IMR-90 (cell line): ENCODE measurements at regions not wholly inside any gene's neighbourhood (a gene's known extent, or its start where the extent isn't known, plus 50 kb on each side); places are given as distances from the start of the nearest gene placed in this dataset.

Source experiments
- ATAC-seq: fragments of 200-7000 bp; cut with Tn5 transposase; 2 replicates; pipeline ENCODE4 v1.9.1; 2020; ENCODE audit warnings: low read depth, mild to moderate bottlenecking, moderate library complexity
- BruUV-seq: library from RNA; stranded (reverse); fragments of 400-500 nt; replicated peaks from 2 replicates; lab custom pipeline; 2021; lab: Mats Ljungman, UMichigan
- CTCF ChIA-PET: fragments of 300-600 bp; formaldehyde crosslinking; extraction: SDS; loops from one replicate; lab custom pipeline; 2021; ENCODE audit warnings: antibody characterized with exemption; lab: Yijun Ruan, JAX
- POLR2A ChIA-PET: fragments of 300-600 bp; sonication (Branson Sonifier 250); formaldehyde crosslinking; loops from one replicate; lab custom pipeline; 2022; ENCODE audit warnings: antibody characterized with exemption; ENCODE audit not compliant: unreplicated experiment; lab: Charles Lee
- DNase-seq: peaks from one replicate; pipeline ENCODE4 v3.0.0; 2013
- H2AFZ ChIP-seq: replicated peaks from 2 replicates; pipeline ENCODE3; 2013; ENCODE audit warnings: low read length, mild to moderate bottlenecking; ENCODE audit not compliant: poor library complexity
- H2AK5ac ChIP-seq: 2 replicates; pipeline ENCODE4 v1.6.1; 2013; ENCODE audit warnings: low read depth, low read length, inconsistent platforms
- H2AK9ac ChIP-seq: replicated peaks from 2 replicates; pipeline ENCODE3; 2013; ENCODE audit warnings: mild to moderate bottlenecking, low read depth, low read length, moderate library complexity; ENCODE audit not compliant: poor library complexity
- H2BK120ac ChIP-seq: 2 replicates; pipeline ENCODE4 v1.6.1; 2013; ENCODE audit warnings: low read depth, low read length, inconsistent platforms
- H2BK15ac ChIP-seq: 3 replicates; pipeline ENCODE4 v1.6.1; 2013; ENCODE audit warnings: low read depth, low read length, inconsistent platforms
- H2BK20ac ChIP-seq: 2 replicates; pipeline ENCODE4 v1.6.1; 2013; ENCODE audit warnings: low read depth, mild to moderate bottlenecking, inconsistent platforms, low read length, moderate library complexity
- H2BK5ac ChIP-seq: 2 replicates; pipeline ENCODE4 v1.6.1; 2013; ENCODE audit warnings: mild to moderate bottlenecking, low read depth, low read length, inconsistent platforms; ENCODE audit not compliant: poor library complexity, severe bottlenecking
- H3K14ac ChIP-seq: replicated peaks from 2 replicates; pipeline ENCODE4 v1.6.1; 2013; ENCODE audit warnings: low read depth, low read length, inconsistent platforms
- H3K18ac ChIP-seq: 2 replicates; pipeline ENCODE4 v1.6.1; 2013; ENCODE audit warnings: low read depth, low read length, control low read depth
- H3K23ac ChIP-seq: 2 replicates; pipeline ENCODE4 v1.6.1; 2013; ENCODE audit warnings: low read depth, low read length, inconsistent platforms
- H3K27ac ChIP-seq: 2 replicates; pipeline ENCODE4 v1.5.1; 2013; ENCODE audit warnings: mild to moderate bottlenecking, control low read depth, low read length; ENCODE audit not compliant: insufficient read depth
- H3K27me3 ChIP-seq: 2 replicates; pipeline ENCODE4 v1.6.1; 2013; ENCODE audit warnings: low read length; ENCODE audit not compliant: control insufficient read depth, insufficient read depth
- H3K36me3 ChIP-seq: 2 replicates; pipeline ENCODE4 v1.6.1; 2013; ENCODE audit warnings: low read length, mixed read lengths; ENCODE audit not compliant: control insufficient read depth, insufficient read depth
- H3K4ac ChIP-seq: 2 replicates; pipeline ENCODE4 v1.6.1; 2013; ENCODE audit warnings: low read depth, low read length, inconsistent platforms
- H3K4me1 ChIP-seq: 2 replicates; pipeline ENCODE4 v1.6.1; 2013; ENCODE audit warnings: low read length, mixed read lengths; ENCODE audit not compliant: control insufficient read depth, insufficient read depth
- H3K4me2 ChIP-seq: 2 replicates; pipeline ENCODE4 v1.6.1; 2013; ENCODE audit warnings: low read depth, mild to moderate bottlenecking, control low read depth, low read length, moderate library complexity
- H3K4me3 ChIP-seq: 2 replicates; pipeline ENCODE4 v1.5.1; 2013; ENCODE audit warnings: low read depth, mild to moderate bottlenecking, control low read depth, low read length, moderate library complexity; ENCODE audit not compliant: insufficient read depth
- H3K56ac ChIP-seq: 2 replicates; pipeline ENCODE4 v1.6.1; 2013; ENCODE audit warnings: low read length, inconsistent platforms; ENCODE audit not compliant: insufficient read depth; ENCODE audit errors: extremely low read depth
- H3K79me1 ChIP-seq, 2 experiments: 2 replicates each; pipeline ENCODE4 v1.6.1; 2013; ENCODE audit warnings: low read length in 2 of 2, inconsistent platforms in 1 of 2, low read depth in 1 of 2
- H3K9ac ChIP-seq: 2 replicates; pipeline ENCODE4 v1.6.1; 2013; ENCODE audit warnings: low read depth, low read length, control low read depth
- H3K9me1 ChIP-seq: 2 replicates; pipeline ENCODE4 v1.6.1; 2013; ENCODE audit warnings: low read length, inconsistent platforms; ENCODE audit not compliant: insufficient read depth
- H3K9me3 ChIP-seq: 2 replicates; pipeline ENCODE4 v1.6.1; 2013; ENCODE audit warnings: low read length; ENCODE audit not compliant: control insufficient read depth, insufficient read depth
- H4K20me1 ChIP-seq: 2 replicates; pipeline ENCODE4 v1.6.1; 2013; ENCODE audit warnings: low read length, inconsistent platforms; ENCODE audit not compliant: insufficient read depth
- H4K5ac ChIP-seq: 2 replicates; pipeline ENCODE4 v1.6.1; 2013; ENCODE audit warnings: mild to moderate bottlenecking, low read depth, low read length, control low read depth
- H4K8ac ChIP-seq, 2 experiments: 2 replicates each; pipeline ENCODE4 v1.6.1; 2013; ENCODE audit warnings: low read depth in 2 of 2, low read length in 2 of 2, control low read depth in 1 of 2, inconsistent platforms in 1 of 2
- H4K91ac ChIP-seq: 2 replicates; pipeline ENCODE4 v1.6.1; 2013; ENCODE audit warnings: low read depth, low read length, inconsistent platforms; ENCODE audit not compliant: insufficient read depth
- BHLHE40 ChIP-seq: fragments of 150-350 bp; IDR thresholded peaks from 2 replicates; pipeline ENCODE4 v1.6.1; 2016; ENCODE audit warnings: mild to moderate bottlenecking, low read depth, low read length
- CTCF ChIP-seq: conservative IDR thresholded peaks from 2 replicates; pipeline ENCODE4 v1.5.1; 2012; ENCODE audit warnings: mild to moderate bottlenecking, low read depth, low read length, improper control_type of control experiment
- MAZ ChIP-seq: IDR thresholded peaks from 2 replicates; pipeline ENCODE4 v1.6.1; 2012; ENCODE audit warnings: low read depth, mild to moderate bottlenecking, low read length, improper control_type of control experiment, moderate library complexity, borderline replicate concordance
- MXI1 ChIP-seq: IDR thresholded peaks from 2 replicates; pipeline ENCODE4 v1.6.1; 2012; ENCODE audit warnings: low read depth, mild to moderate bottlenecking, low read length, moderate library complexity, borderline replicate concordance
- NFE2L2 ChIP-seq: fragments of 150-350 bp; IDR thresholded peaks from 2 replicates; pipeline ENCODE4 v1.6.1; 2016; ENCODE audit warnings: low read depth, mild to moderate bottlenecking, low read length
- POLR2A ChIP-seq: IDR thresholded peaks from 2 replicates; pipeline ENCODE4 v1.6.1; 2012; ENCODE audit warnings: mild to moderate bottlenecking, low read depth, low read length
- RAD21 ChIP-seq: IDR thresholded peaks from 2 replicates; pipeline ENCODE4 v1.6.1; 2012; ENCODE audit warnings: low read length, improper control_type of control experiment
- RCOR1 ChIP-seq: IDR thresholded peaks from 2 replicates; pipeline ENCODE4 v1.6.1; 2012; ENCODE audit warnings: mild to moderate bottlenecking, low read length, improper control_type of control experiment; ENCODE audit not compliant: insufficient replicate concordance
- USF2 ChIP-seq: fragments of 150-350 bp; IDR thresholded peaks from 2 replicates; pipeline ENCODE4 v1.6.1; 2017; ENCODE audit warnings: mild to moderate bottlenecking, antibody characterized with exemption, low read length, low read depth
- WGBS, 2 experiments: methylation state at CpG; one replicate each; pipeline versions ENCODE4 v1.1.5 to v1.1.7; 2013; ENCODE audit warnings: missing lambda C conversion rate in 2 of 2; ENCODE audit not compliant: insufficient read length in 1 of 2; ENCODE audit errors: extremely low coverage in 2 of 2; 5-methylcytosine and 5-hydroxymethylcytosine counted together
- dilution Hi-C: fragments of 300-500 bp; cut with HindIII; formaldehyde crosslinking; loops from one replicate; pipeline ENCODE4 v1.14.3; 2018; ENCODE audit warnings: low sequenced_read_pairs; ENCODE audit not compliant: unreplicated experiment
- in situ Hi-C: fragments of 300-500 bp; cut with MboI; formaldehyde crosslinking; loops from 3 replicates; pipeline ENCODE4 v1.14.3; 2019; ENCODE audit warnings: low sequenced_read_pairs, inconsistent platforms, mixed read lengths
- intact Hi-C: fragments of 100-400 bp; cut with micrococcal nuclease; formaldehyde crosslinking; loops from 2 replicates; pipeline ENCODE4 v1.10.0; 2022

- Histone ChIP-seq H3K27ac (no peak overlapping the region), H2AK5ac (no peak overlapping the region), H3K14ac (no peak overlapping the region), H4K8ac (no peak overlapping the region), H3K36me3 (no peaks in the 10 kb centered on the region), H3K79me1 (no peaks in the 10 kb centered on the region), H3K18ac (no peak overlapping the region), H4K91ac (no peak overlapping the region), H3K23ac (no peak overlapping the region), H3K4ac (no peak overlapping the region), H2BK20ac (no peak overlapping the region), H4K5ac (no peak overlapping the region), H2AFZ (no peak overlapping the region), H2BK5ac (no peak overlapping the region), H3K27me3 (no peaks in the 10 kb centered on the region), H3K4me1 (no peaks in the 10 kb centered on the region), H4K20me1 (no peaks in the 10 kb centered on the region), H2BK120ac (no peak overlapping the region), H3K4me3 (no peak overlapping the region), H2BK15ac (no peak overlapping the region), H3K9ac (no peak overlapping the region), H2AK9ac (no peak overlapping the region), H3K9me3 (peaks cover 5% of the 10 kb centered on the region; the same call in 1 of the 2 replicates), H3K9me1 (no peaks in the 10 kb centered on the region), H3K4me2 (no peak overlapping the region), H3K56ac (no peak overlapping the region)
- DNase-seq (no peak), ATAC-seq (no peak)
- in situ Hi-C loops: no loop called here
- dilution Hi-C loops: no loop called here
- TF ChIP-seq BHLHE40: no peak
- no peak for TF ChIP-seq NFE2L2
- TF ChIP-seq RAD21: no peak
- no peak for TF ChIP-seq MAZ
- no peak for TF ChIP-seq MXI1
- TF ChIP-seq RCOR1: no peak
- TF ChIP-seq POLR2A: no peak
- no peak for TF ChIP-seq CTCF
- no peak for TF ChIP-seq USF2
- intact Hi-C loops: no loop called here
- BruUV-seq: no TSS peak
- ChIA-PET CTCF (no interaction called here), POLR2A (no interaction called here)
- 100% methylated on average over 2 of the region's 5 CpGs; no CpG with 5 or more reads in 1 of the 2 experiments for WGBS, 2 experiments
Observed at GRCh38 chr5:12999667-13000066, 944.8 kb downstream of the DNAH5 start.
